Esophagus squamous epithelium (tissue), 4 donors: ENCODE measurements at regions not wholly inside any gene's neighbourhood (a gene's known extent, or its start where the extent isn't known, plus 50 kb on each side); places are given as distances from the start of the nearest gene placed in this dataset.

Experiments used
- CTCF ChIP-seq, 6 experiments: fragments of 450-650 bp in 4 of 6; fragments of 200-600 bp in 2 of 6; sonication (generic) in 2 of 6; IDR thresholded peaks; one replicate each; pipeline ENCODE4 v1.5.1; 2016 to 2019; ENCODE audit warnings: antibody characterized with exemption in 6 of 6, mild to moderate bottlenecking in 4 of 6, moderate library complexity in 4 of 6
- POLR2A ChIP-seq, 4 donors: fragments of 450-650 bp; IDR thresholded peaks; one replicate each; pipeline ENCODE4 v1.6.1; 2017; ENCODE audit warnings: antibody characterized with exemption in 4 of 4, mild to moderate bottlenecking in 4 of 4, moderate library complexity in 3 of 4

GRCh38 chr10:113469796-113470195, 83.1 kb upstream of the HABP2 start:
- TF ChIP-seq CTCF (IDR thresholded peaks at IDR 0.05), result no peak
- TF ChIP-seq POLR2A (IDR thresholded peaks at IDR 0.05), result no peak
